ENCODE measurements at regions not wholly inside any gene's neighbourhood (a gene's known extent, or its start where the extent isn't known, plus 50 kb on each side); places are given as distances from the start of the nearest gene placed in this dataset.
"Not testable (repeated sequence)": the region's sequence is repeated elsewhere in the genome, so short reads cannot be mapped to it uniquely, and the experiment has no call there.

DNA sequence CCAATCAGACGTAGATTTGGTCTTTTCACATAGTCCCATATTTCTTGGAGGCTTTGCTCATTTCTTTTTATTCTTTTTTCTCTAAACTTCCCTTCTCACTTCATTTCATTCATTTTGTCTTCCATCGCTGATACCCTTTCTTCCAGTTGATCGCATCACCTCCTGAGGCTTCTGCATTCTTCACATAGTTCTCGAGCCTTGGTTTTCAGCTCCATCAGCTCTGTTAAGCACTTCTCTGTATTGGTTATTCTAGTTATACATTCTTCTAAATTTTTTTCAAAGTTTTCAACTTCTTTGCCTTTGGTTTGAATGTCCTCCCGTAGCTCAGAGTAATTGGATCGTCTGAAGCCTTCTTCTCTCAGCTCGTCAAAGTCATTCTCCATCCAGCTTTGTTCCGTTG lies 250.5 kb downstream of the MDFIC start:
- TF ChIP-seq CTCF (IDR thresholded peaks at IDR 0.05; ENCODE audit: low read length); EZH2phosphoT487 (IDR thresholded peaks at IDR 0.05; ENCODE audit: low read length); EZH2 (optimal IDR thresholded peaks at IDR 0.05; ENCODE audit: low read depth, low read length): not testable (repeated sequence)
